ENCODE measurements at regions not wholly inside any gene's neighbourhood (a gene's known extent, or its start where the extent isn't known, plus 50 kb on each side); places are given as distances from the start of the nearest gene placed in this dataset.

DNA sequence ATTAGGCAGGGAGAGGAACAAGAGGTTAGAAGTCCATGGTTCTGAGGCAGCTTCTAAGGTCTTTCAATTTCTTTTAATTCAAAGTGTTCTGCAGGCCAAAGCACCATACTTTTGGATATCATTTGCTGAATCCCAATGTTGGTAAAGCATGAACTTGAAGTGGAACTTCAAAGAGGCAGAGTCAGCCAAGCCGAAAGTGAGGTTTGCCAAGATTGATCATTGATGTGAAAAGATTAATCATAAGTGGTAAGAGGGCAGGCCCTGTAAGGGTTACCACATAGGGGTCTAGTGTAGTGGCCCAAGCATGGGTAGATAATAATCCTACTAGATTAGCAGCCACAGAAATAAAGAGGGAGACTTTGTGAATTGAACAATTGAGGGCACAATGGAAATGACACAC lies 191.7 kb upstream of the DIO2 start:
- ATAC-seq (ENCODE audit: low FRiP score) (no peak), DNase-seq (ENCODE audit: low spot score) (no peak)
- TF ChIP-seq, protein P1, sequence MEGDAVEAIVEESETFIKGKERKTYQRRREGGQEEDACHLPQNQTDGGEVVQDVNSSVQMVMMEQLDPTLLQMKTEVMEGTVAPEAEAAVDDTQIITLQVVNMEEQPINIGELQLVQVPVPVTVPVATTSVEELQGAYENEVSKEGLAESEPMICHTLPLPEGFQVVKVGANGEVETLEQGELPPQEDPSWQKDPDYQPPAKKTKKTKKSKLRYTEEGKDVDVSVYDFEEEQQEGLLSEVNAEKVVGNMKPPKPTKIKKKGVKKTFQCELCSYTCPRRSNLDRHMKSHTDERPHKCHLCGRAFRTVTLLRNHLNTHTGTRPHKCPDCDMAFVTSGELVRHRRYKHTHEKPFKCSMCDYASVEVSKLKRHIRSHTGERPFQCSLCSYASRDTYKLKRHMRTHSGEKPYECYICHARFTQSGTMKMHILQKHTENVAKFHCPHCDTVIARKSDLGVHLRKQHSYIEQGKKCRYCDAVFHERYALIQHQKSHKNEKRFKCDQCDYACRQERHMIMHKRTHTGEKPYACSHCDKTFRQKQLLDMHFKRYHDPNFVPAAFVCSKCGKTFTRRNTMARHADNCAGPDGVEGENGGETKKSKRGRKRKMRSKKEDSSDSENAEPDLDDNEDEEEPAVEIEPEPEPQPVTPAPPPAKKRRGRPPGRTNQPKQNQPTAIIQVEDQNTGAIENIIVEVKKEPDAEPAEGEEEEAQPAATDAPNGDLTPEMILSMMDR (IDR thresholded peaks at IDR 0.05), result no peak

DNA sequence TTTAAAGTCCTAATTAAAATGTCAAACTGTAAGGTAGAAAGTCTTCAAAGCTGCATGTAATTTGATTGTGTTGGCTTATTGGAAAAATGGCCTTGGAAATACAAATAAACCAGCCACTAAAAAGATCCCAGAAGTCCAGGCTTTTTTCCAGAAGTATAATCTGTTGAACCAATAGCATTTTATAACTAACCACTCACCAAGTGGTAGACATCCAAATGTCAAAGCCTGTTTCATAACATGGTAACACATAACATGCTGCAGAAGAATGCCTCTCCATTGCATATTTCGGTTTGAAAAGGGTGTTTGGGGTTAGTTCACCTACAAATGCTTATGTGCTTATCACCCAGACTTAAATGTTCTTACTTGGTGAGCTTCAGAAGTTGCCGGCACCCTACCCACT lies 183.7 kb upstream of the DIO2 start:
- ATAC-seq (ENCODE audit: low FRiP score) (no peak), DNase-seq (ENCODE audit: low spot score) (no peak)
- TF ChIP-seq, protein P1 (IDR thresholded peaks at IDR 0.05), result no peak

DNA sequence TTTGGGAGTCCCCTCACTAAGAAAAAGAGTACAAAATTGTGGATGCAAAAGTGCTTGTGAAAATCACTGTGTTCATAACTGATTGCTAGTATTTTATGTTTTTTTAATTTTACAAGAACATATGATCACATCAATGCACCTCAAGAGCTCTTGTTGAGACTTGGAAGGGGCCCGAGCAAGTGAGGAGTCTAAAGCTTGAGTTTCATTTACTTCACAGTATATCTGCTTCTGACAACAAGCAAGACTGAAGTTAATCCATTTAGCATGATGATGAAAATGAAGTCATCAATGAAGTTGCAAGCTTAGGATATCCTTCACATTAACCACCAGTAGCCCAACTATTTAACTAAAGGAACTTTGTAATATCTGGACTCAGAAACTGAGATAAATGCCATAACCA lies 182.5 kb upstream of the DIO2 start:
- TF ChIP-seq, protein P1 (IDR thresholded peaks at IDR 0.05), result no peak
- no peak for DNase-seq (ENCODE audit: low spot score)
- no peak for ATAC-seq (ENCODE audit: low FRiP score)

DNA sequence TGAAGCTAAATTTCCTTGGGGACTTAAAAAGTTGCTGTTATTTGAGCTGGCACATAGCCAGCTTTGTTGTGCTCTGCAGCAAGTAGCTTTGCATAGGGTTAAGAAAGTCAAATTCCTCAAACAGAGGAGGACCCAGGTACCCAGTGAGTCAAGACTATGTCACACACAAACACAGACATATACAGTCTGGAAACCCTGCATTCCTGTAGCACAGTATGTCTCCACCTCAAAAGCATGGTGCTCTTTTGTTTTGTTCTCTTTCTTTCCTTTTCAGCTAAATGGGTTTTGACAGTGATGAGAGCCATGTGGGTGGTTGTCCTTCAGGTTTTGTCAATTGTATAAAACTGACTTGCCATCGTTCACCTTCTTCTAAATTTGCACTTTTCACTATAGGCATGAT lies 179.6 kb upstream of the DIO2 start:
- no peak for ATAC-seq (ENCODE audit: low FRiP score)
- DNase-seq (ENCODE audit: low spot score), result no peak
- TF ChIP-seq, protein P1 (IDR thresholded peaks at IDR 0.05), result no peak

DNA sequence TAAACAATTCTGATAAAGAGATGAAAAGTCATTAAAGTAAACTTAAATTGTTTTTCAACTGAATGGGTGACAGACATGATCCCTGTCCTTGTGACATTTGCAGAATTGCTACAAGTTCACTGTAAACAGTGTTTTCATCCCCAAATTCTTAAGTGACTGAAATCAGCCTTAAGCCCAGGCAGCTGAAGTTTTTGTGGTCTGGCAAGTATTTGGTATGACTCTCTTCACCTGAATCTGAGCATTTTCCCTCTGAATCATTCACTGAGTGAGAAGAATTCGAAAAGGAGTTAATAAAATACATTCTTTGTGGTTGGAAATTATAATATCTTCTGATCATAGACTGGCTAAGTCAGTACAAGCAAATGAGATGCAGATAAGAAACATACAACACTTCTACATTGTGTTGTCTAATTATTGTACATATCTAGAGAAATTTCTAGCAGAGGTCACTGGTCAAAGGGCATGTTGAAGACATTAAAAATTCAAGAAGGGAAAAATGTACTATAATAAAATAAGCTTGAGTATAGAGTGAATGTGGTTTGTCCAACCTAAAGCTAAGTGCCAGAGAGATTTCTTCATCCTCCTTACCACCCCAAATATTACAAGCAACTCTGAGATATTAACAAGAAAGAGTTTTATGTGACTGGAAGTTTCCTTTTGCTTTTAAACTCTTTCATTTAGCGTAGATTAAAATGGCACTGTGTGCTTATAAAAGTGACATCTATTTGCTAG lies 177.8 kb upstream of the DIO2 start:
- TF ChIP-seq, protein P1 (IDR thresholded peaks at IDR 0.05), result no peak
- DNase-seq (ENCODE audit: low spot score), result no peak
- no peak for ATAC-seq (ENCODE audit: low FRiP score)

DNA sequence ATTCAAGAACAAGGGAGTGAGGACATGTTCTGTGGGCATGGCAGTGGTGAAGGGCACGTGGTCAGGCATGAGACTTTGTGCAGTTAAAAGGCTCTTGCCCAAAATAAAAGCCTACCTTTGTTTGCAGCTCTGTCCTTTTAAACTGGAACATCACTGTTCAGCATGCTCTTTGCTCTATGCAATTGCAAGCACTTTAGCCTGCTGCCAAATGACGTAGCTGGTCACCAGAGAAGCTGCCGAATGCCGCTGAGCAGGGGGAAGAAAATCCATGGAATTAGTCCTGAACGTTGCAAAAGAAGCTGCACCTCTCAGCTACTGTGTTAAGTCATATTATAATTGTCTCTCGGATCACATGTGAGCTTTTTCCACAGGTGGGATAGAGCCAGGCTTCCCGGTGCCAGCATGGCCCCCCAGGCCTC lies 176.3 kb upstream of the DIO2 start:
- no peak for DNase-seq (ENCODE audit: low spot score)
- TF ChIP-seq, protein P1 (IDR thresholded peaks at IDR 0.05), result no peak
- ATAC-seq (ENCODE audit: low FRiP score), result no peak

DNA sequence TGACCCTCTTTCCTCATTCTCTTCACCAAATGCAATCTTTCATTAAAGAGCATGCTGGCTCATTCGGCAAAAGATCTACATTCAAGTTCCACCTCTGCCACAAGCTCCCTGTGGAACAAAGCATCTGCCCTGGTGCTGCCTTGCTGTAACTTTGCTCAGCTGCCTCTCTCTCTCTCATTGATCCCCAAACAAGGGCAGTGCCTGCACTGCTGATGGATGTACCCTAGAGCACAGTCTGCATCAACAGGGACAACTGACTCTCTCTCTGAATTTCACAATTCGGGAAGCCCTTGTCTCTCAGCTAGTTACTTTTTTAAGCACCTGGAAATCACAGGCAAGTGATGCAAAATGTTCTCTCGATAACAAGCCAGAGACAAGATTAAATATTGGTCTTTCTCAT lies 174.0 kb upstream of the DIO2 start:
- TF ChIP-seq, protein P1 (IDR thresholded peaks at IDR 0.05), result no peak
- DNase-seq (ENCODE audit: low spot score) (no peak), ATAC-seq (ENCODE audit: low FRiP score) (no peak)

Measured in omental fat pad (tissue), 3 donors.